ENCODE measurements at regions not wholly inside any gene's neighbourhood (a gene's known extent, or its start where the extent isn't known, plus 50 kb on each side); places are given as distances from the start of the nearest gene placed in this dataset.

DNA sequence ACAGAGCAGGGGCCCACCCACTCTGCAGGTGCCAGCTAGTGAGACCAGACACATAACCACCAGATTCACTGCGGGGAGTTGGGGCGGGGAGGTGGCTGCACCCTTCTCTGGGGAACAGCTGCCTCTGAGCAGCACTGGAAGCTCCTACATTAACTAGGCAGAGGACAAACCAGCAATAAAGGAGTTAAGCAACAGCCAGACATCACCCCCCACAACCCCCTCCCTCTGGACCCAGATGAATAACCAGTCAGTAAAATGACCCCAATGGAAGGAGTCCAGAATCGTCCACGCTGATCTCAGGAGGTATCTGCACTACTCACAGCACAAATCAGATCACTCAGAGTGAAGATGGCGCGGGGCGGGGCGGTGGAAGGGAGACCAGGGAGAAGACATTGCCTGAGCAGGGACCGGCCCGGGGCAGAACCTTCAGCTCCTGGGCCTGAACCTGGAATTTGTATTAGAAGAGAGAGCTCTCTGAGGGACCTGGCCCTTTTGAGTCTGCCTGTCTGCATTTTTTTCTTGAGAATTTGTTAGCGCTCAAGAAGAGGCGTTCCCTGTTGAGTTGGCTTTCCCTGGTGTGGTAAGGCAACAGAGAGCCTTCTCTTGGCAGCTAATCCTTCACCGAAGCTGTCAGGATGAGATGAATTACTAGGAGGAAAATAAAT, 125.5 kb upstream of the NCAM1 start:
- DNase-seq: no peak

DNA sequence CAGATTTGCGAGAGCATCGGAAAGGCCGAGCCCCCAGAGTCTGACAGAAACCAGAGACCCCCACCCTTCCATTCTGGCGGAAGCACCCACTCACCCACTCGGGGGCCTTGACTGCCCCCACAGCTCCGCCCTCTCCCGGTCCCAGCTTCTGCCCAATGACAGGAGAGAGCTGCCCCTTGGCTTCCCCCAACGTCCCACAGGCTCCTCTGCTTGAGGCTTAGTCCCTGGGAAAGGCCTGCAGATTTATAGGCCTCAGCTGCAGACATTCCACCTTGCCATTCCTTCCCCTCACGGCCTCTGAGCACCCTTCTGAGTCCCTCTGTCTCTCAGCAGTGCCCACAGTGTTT, 125.0 kb upstream of the NCAM1 start:
- DNase-seq: no peak

DNA sequence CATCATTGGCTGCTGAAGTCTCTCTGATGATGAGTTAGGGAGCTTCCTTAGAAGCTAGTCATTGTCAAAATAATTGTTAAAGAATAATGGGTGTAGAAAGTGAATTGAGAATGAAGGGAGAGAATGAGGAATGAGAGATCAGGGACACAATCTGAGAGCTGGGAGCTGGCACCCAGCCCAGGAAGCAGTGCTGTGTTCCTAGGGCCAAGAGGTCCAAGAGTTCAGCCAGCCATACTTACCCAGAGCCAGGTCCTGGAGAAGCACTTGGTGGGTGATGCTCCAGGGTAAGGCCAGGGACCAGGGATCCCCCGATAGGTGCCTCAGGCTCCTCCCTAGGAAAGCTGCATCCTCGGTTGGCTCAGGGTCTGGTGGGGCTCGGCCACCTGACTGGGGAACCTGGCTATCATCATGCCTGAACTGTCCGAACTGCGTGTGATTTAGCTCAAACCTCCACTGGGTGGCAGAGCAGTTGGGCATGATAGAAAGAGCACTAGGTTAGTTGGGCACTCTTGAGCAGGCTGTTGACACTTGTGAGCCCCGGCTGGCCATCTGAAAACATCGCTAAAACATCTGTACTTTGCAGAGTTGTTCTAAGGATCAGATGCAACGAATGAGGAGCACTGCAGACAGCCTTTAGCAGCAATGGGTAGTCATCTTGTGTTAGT, 123.9 kb upstream of the NCAM1 start:
- no peak for DNase-seq

DNA sequence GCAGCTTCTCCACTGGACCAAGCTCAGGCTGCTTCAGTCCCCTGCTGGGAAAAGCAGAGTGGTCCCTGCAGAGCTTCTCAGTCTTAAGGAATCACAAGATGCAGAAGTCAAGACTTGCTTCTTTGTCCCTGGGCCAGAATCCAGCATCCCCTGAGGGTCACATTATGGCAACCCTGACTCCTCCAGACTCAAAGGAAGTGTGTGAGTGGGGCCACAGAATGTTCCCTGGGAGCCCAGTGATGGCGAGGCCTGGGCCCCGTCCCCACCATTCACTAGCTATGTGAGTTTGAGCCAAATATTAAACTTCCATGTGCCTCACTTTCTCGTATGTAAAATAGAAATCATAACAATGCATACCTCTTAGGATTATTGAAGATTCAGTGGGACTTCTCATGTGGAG, 122.2 kb upstream of the NCAM1 start:
- no peak for DNase-seq

DNA sequence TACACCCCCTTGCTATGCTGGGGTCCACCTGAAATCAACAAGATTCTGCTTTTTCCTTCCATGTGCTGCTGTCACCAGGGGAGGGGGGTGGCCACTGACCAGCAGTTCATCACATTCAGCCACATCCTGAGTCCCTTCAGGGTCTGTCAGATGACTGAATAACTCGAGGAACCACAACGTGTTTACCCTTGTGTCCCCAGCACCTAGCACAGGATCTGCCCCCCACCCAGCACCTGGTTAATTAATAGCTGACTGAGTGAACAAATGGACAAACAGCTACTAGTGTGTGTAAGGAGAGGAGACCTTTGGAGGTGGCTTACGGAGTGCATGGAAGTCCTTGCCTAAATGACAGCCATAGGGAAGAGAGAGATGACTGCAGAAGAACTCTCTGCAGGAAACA, 119.5 kb upstream of the NCAM1 start:
- DNase-seq: no peak

DNA sequence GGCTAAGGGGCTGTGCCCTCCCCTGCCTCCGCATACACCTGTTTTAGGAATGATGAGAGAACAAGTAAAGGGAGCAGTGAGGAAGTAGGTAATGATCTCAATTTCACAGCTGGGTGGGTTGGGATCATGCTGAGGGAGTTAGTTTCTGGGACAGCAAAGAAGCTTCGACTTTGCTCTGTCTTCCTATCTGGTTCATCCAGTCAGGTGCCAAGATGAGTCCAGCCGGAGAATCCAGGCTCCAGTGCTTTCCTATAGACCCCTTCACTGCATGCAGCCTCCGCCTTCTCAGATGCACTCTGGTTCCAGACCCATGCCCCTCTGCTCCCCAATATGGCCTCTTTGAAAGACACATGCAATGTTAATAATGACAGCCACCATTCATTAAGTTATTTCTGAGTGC, 119.1 kb upstream of the NCAM1 start:
- no peak for DNase-seq

DNA sequence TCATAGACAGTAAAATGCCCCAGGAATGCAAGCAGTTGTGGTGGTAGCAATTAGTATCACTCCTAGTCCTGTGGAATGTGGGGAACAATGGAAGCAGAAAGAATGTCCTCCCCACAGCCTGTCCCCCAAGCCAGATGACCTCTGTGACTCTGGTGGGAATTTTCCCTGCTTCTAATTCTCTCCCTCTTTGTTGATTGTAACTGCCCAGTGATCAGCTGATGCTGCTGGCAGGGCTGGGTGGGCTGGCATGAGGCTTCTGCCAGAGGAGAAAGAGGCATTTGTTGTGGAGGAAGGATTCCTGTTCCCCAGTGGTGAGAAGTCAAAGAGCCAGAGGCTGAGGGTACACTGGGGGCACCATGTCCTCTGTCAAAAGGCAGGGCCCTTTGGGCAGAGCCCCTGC, 116.7 kb upstream of the NCAM1 start:
- no peak for DNase-seq

DNA sequence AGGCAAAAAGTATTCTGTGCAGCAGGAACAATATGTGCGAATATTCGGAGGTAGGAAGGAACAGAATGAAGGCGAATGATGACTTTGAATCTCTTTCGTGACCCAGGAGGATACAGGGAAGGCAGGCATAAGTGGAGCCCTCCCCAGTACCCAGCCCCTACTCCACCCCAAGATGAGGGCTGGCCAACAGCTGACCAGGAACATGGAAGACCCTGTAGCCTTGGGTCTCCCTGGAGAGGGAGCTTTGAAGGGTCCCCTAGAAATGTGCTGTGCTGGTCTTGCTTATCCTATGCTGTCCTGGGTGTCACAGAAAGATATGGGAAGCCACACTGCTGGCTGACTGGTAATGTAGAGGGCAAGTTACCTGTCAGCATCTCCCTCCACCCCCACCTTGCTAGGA, 113.7 kb upstream of the NCAM1 start:
- DNase-seq: no peak

DNA sequence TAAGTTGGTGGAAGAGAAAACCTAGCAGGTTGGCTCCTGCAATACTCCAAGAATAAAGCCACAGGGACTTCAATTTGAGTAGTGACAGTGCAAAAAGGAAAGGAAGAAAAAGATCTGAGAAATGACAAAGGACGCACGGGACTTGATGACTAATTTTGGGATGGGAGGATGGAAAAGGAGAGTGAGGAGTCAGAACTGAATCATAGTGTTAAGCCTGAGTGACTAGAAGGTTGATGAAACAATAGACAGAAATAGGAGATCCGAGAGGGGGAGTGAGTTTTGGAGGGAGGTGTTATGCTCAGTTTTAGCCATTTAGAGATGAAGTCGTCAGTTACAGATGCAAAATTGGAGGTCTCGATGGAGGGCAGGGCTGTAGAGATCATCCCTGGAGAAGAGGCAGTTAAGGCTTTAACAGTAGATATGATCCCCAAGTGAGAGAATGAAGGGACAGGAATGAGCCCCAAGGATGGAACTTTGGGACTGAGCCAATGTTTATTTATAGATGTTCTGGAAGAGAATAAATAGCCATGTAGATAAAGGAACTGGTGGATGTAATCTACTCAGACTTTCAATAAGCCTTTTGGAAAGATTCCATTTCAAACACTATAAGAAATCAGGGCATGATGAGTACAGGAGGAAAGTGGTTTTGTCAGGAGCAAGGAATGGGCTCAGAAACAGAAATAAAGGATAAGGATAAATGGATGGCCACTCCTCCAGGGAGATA, 108.9 kb upstream of the NCAM1 start:
- no peak for DNase-seq

DNA sequence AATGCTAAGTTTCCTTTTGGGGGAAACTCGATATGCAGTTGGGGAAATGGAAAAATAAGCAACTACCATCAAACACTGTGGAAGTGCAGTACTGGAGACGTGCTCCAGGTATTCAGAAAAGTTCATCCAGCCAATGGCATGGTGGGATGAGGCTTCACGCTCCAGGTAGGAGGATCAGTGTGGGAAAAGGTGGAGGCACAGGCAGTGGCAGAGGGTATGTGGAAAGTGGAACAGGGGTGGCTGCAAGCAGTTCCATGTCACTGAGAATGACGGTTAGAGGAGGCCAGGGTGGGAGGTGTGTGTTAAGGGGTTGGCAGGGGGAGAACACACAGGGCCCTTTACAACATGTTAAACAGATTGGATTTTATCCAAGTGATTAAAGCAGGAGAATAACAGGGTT, 105.1 kb upstream of the NCAM1 start:
- DNase-seq: no peak

DNA sequence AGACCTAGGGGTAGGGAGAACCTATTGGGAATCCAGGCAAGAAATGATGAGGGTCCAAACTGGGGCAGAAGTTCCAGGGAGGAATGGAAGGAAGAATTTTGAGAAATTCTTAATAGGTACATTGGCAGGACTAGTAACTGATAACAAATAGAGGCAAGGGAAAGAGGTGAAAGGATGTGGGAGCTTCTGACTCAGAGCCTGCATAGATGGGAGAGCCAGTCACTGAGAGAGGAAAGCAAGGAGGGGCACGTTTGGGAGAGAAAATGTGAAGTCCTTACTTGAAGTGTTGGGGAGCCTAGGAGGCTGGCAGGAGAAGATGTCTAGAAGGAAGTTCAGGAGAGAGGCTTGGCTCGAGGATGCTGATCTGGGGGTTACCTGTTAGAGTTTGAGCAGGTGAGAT, 104.6 kb upstream of the NCAM1 start:
- no peak for DNase-seq

DNA sequence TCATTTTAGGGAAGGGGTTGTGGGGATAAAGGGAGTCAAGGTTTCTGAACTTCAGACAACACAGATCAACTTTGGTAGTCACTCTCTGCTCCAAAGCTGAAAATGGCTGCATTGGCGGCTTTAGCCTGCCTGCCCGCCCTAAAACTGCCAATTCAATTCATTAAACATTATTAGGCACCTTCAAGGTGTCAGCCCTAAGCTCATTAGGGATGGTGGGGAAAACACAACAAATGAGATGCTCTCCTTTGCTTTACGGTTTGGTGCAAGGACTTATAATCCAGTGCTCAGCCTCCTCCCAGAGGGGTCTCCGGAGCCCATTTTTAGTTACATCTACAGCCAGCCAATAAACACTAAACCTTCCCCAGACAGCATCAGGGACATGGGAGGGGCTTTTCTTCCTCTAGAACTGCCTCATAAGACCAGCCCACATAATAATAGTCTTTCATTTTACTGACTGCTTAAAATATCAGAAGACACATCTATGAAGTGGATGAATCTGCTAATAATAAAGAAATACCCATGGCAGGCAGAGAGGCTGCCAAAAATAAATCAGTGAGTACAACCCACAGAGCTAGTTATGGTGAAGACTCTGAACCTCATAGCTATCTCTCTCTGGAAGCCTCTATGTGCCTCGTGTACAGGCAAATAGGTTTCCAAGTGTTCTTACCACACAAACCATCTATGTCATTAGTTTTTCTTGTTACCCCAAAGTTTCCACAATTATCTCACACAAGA, 102.8 kb upstream of the NCAM1 start:
- no peak for DNase-seq

DNA sequence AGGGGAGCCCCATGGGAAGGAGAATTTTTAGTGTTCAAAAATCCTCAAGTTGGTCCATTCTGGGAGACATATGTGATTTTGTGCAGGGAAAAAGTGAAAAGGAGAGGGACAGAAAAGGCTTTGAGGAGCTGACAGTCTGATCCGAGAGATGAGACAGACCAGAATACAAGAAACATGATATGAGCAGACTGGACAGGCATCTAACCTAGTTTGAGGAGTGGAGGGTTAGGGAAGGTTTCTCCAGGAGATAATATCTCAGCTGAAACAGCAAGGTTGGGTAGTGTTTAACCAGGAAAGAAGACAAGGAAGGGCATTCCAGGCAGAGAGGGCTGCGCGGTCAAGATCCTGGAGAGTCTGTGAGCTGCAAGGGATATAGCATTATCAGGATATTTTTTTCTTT, 101.4 kb upstream of the NCAM1 start:
- no peak for DNase-seq

DNA sequence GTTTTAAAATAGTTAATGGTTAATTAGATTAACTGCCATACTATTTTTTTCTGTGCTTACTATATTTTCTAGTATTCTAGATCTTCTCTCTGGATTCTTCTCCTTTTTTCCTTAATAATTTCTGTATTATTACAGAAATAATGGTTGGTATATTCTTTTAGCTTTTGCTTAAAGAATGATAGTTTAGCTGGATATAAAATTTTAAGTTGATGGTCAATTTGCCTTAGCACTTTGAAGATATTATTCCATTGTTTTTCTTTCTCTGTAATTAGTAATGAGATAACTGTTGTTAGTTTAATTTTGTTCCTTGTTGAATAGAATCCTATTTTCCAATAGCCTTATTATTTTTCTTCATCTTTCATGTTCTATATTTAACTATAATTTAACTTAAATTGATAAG, 99.9 kb upstream of the NCAM1 start:
- DNase-seq: no peak

DNA sequence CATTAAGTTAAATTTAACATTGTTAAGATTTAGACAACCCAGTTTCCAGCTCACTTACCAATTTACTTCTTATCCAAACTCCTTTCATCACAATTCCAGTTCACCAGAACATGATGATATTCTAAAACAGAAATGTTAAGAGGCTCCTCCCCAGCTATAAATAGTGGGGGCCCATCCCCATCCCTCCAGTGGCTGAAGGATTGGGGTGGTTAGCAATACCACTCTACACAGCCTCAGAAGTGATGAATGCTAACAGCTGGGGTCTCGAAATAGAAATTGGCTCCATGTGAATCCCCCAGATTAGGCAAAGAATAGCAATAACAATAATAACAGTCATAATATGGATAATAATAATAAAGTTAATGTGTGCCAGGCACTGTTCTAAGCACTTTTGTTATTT, 97.9 kb upstream of the NCAM1 start:
- DNase-seq: no peak

DNA sequence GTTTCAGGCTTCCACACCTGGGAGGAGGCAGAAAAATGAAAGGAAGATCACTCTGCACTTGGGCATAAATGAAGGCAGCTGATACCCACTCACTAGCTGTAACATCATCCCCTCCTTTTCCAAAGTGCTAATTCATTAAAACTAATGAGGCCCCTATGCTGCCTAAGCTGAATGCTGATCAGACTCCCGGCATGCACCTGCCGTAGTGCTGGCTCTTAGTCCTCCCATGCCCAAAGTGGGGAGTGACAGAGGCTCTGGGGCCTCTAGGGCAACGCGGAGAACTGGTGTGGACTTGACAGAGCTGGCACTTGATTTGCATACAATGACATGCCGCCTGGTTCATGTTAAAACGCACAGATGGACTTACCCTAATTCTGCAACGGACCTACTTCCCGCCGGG, 96.5 kb upstream of the NCAM1 start:
- DNase-seq: no peak

DNA sequence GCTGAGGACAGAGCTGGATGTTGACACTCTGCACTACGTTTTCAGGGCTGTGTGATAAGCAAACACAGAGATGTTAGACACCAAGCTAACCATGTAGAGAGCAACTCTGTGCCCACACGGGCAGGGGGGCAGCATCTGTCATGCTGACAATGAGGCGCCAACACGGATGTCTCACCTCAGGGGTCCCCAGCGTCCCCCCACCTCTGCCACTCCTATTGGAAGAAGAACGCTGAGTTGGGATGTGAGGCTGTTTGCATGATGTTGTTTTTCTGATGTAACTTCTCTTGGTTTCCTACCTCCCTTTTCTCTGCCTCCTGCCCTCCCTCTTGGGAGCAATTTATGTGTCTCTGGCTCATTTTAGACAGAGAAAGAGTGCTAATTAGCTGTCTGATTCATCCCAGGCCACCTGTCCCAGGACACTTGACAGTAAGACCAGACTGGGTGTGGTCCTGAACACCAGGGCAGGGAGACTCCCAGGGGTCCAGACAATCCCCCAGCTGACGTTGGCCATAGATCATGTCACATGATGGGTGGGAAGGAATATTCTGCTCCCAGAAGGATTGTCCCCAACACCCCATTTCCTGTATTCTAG, 89.2 kb upstream of the NCAM1 start:
- DNase-seq: no peak

DNA sequence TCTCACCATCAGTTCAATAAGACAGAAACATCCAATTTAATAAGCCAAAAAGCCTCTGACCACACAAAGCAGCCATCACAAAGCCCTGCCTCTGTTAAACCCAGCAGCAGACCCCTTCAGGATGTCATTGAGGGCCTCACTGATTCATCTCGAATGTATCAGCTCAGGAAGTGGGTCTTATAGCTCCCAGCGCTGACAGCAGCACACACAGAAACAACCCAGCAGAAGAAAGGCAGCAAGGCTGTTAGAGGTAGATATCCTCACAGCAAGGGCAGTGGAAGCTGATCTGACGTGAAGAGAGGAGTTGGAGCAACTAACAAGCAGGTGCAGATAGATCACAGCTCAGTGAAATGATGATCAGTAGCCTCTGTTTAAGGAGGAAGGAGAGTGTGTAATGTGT, 86.2 kb upstream of the NCAM1 start:
- DNase-seq: no peak

DNA sequence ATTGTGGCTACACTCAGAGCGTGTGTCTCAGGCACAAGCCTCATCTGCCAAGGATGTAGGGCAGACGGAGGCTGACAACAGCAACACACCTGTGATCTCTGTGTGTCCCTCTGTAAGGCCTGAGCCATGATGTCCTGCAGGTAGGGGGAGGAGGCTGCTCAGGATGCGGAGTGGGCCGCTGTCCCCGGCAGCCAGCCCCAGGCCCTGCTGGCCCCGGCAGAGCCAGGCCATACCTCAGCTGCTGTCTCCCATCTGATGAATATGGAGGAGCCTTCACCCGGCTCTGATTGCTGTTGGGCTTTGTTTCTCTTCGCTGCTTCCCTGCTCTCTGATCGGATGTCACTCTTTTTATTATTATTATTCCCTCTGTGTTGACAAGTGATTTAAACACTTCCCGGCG, 83.6 kb upstream of the NCAM1 start:
- no peak for DNase-seq

DNA sequence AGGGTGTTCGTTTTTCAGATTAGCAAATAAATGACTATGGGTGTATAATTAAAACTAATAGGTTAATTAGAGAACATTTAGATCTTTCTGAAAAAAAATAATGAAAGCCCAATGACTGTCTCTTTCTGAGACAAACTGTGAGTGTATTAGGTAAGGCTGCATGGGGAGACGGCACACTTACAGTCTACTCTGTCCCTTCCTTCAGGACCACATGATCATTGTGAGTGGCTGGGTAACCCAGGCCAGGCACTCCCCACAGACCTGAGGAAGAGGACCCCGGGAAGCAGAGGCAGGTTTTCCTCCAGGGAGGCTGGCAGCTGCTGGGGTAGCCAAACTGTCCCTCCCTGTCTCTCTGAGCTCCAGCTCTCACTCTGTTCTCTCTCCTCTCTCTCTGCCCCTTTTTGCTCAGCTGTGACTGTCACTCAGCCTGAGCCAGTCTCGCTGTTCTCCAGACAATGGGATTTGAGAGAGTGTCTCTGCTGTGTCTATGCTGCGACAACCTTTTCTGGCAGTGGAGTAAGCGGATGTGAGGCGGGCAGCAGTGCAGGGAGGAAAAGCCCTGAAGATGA, 83.1 kb upstream of the NCAM1 start:
- DNase-seq: no peak

DNA sequence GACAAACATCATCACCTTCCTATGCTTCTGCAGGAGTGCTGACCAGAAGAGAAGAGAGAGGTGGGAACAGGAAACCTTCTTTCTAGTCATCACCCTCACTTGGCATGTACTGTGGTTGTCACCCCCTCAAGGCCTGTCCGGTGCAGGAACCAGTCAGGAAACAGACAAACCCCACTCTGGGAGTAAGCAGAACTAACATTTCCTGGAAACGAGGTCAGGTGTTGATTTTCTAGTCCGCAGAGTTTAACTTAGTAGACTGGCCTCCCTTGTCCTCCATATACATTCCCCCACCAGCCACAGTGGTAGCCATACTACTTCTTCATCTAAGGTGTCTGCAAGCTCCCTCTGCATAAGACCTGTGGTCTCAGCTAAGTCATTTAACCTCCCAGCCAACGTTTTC, 80.7 kb upstream of the NCAM1 start:
- DNase-seq: no peak

DNA sequence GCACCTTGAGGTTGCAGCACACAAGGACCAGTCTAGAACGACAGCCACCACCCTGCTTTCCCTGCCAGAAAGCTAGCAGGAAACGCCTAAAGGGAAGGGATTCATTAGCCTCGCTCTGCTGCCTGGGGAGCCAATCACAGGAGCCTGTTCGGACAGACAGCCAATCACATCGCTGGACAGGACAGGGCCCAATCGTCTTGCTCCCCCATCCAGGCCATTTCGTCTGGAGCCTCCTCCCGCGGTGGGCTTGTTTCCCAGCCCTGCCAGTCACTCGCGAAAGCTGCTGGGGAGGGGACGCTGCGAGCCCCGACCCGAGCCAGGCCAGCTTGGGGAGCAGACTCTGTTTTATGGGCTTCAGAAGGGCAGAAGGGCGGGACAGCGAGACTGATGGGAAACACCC, 79.8 kb upstream of the NCAM1 start:
- no peak for DNase-seq
